Neural cell (in vitro differentiated cells): ENCODE measurements at regions not wholly inside any gene's neighbourhood (a gene's known extent, or its start where the extent isn't known, plus 50 kb on each side); places are given as distances from the start of the nearest gene placed in this dataset.

Source experiments
- CTCF ChIP-seq: fragments of 450-650 bp; IDR thresholded peaks from 2 replicates; pipeline ENCODE4 v1.5.1; 2014; ENCODE audit warnings: antibody characterized with exemption, mild to moderate bottlenecking, moderate library complexity; ENCODE audit not compliant: poor library complexity, severe bottlenecking
- EZH2 ChIP-seq: fragments of 200-600, 300-800 bp; shearing (Covaris generic), sonication (generic); IDR thresholded peaks from 2 replicates; pipeline ENCODE4 v1.6.1; 2014; ENCODE audit warnings: antibody characterized with exemption, low read length, borderline replicate concordance, mild to moderate bottlenecking; ENCODE audit not compliant: insufficient read depth, poor library complexity, severe bottlenecking
- MXI1 ChIP-seq: fragments of 450-650 bp; conservative IDR thresholded peaks from 2 replicates; pipeline ENCODE4 v1.6.1; 2014; ENCODE audit warnings: antibody characterized with exemption, mild to moderate bottlenecking; ENCODE audit not compliant: poor library complexity, severe bottlenecking
- POLR2AphosphoS5 ChIP-seq: IDR thresholded peaks from 2 replicates; pipeline ENCODE4 v1.6.1; 2012
- RAD21 ChIP-seq: fragments of 450-650 bp; conservative IDR thresholded peaks from 2 replicates; pipeline ENCODE4 v1.6.1; 2014; ENCODE audit warnings: antibody characterized with exemption, mild to moderate bottlenecking, moderate library complexity
- SMC3 ChIP-seq: fragments of 450-650 bp; conservative IDR thresholded peaks from 2 replicates; pipeline ENCODE4 v1.6.1; 2014; ENCODE audit warnings: antibody characterized with exemption, mild to moderate bottlenecking, moderate library complexity; ENCODE audit not compliant: poor library complexity

- TF ChIP-seq SMC3 (no peak), CTCF (no peak), EZH2 (no peak), RAD21 (no peak), POLR2AphosphoS5 (no peak), MXI1 (no peak)
Measured at GRCh38 chr5:135211791-135212190, 177.8 kb upstream of the PITX1 start.
